Activated naive CD4-positive, alpha-beta T cell treated with anti-CD3 and anti-CD28 coated beads for 36 hours (primary cell): ENCODE measurements at regions not wholly inside any gene's neighbourhood (a gene's known extent, or its start where the extent isn't known, plus 50 kb on each side); places are given as distances from the start of the nearest gene placed in this dataset.

Experiments used
- CTCF ChIA-PET: fragments of 350-600 bp; sonication (Branson Sonifier 250); formaldehyde crosslinking; loops from one replicate; lab custom pipeline; 2021; ENCODE audit warnings: antibody characterized with exemption; lab: Charles Lee
- DNase-seq: peaks from one replicate; pipeline ENCODE4 v3.0.0-alpha.2; 2020
- H3K27ac Mint-ChIP-seq: one replicate; pipeline ENCODE4 v1.8.0; 2021; ENCODE audit warnings: mild to moderate bottlenecking, mixed read lengths
- H3K27me3 Mint-ChIP-seq: one replicate; pipeline ENCODE4 v1.8.0; 2021; ENCODE audit warnings: low read depth, mixed read lengths
- H3K36me3 Mint-ChIP-seq: one replicate; pipeline ENCODE4 v1.8.0; 2021; ENCODE audit warnings: low read depth, mixed read lengths
- H3K4me1 Mint-ChIP-seq: one replicate; pipeline ENCODE4 v1.8.0; 2021; ENCODE audit warnings: low read depth, mixed read lengths
- H3K4me3 Mint-ChIP-seq: one replicate; pipeline ENCODE4 v1.8.0; 2021; ENCODE audit warnings: mild to moderate bottlenecking, moderate library complexity, mixed read lengths
- H3K9me3 Mint-ChIP-seq: one replicate; pipeline ENCODE4 v1.8.0; 2021; ENCODE audit warnings: mixed read lengths
- intact Hi-C: fragments of 100-400 bp; cut with micrococcal nuclease; formaldehyde crosslinking; loops from one replicate; pipeline ENCODE4 v1.15.1; 2023

- H3K9me3 Mint-ChIP-seq, result no peaks in the 10 kb centered on the region
- no peak overlapping the region for H3K4me3 Mint-ChIP-seq
- no peaks in the 10 kb centered on the region for H3K36me3 Mint-ChIP-seq
- DNase-seq, result no peak
- peaks cover 2% of the 10 kb centered on the region for H3K27me3 Mint-ChIP-seq
- intact Hi-C loops, result no loop called here
- CTCF ChIA-PET, result no interaction called here
- H3K27ac Mint-ChIP-seq, result no peak overlapping the region
- H3K4me1 Mint-ChIP-seq, result no peaks in the 10 kb centered on the region
These were observed 414.7 kb downstream of the HS3ST3B1 start for GRCh38 chr17:14715561-14715960.

- Mint-ChIP-seq H3K9me3 (no peaks in the 10 kb centered on the region), H3K4me3 (no peak overlapping the region), H3K36me3 (no peaks in the 10 kb centered on the region), H3K27ac (no peak overlapping the region), H3K4me1 (no peaks in the 10 kb centered on the region), H3K27me3 (peaks cover 2% of the 10 kb centered on the region)
- intact Hi-C loops, result no loop called here
- no peak for DNase-seq
- CTCF ChIA-PET, result no interaction called here
These were observed 411.7 kb downstream of the HS3ST3B1 start for GRCh38 chr17:14712611-14713021.

- Mint-ChIP-seq H3K36me3 (no peaks in the 10 kb centered on the region), H3K27me3 (no peaks in the 10 kb centered on the region), H3K4me1 (no peaks in the 10 kb centered on the region), H3K4me3 (no peak overlapping the region), H3K27ac (no peak overlapping the region), H3K9me3 (no peaks in the 10 kb centered on the region)
- intact Hi-C loops, result no loop called here
- CTCF ChIA-PET, result no interaction called here
- no peak for DNase-seq
These were observed 403.2 kb downstream of the HS3ST3B1 start for GRCh38 chr17:14704121-14704520.

GRCh38 chr17:14701886-14702285, 401.0 kb downstream of the HS3ST3B1 start:
- Mint-ChIP-seq H3K36me3 (no peaks in the 10 kb centered on the region), H3K27ac (no peak overlapping the region), H3K27me3 (no peaks in the 10 kb centered on the region), H3K4me3 (no peak overlapping the region), H3K9me3 (no peaks in the 10 kb centered on the region), H3K4me1 (no peaks in the 10 kb centered on the region)
- intact Hi-C loops, result no loop called here
- DNase-seq, result no peak
- CTCF ChIA-PET, result no interaction called here

- intact Hi-C loops, result no loop called here
- Mint-ChIP-seq H3K27me3 (no peaks in the 10 kb centered on the region), H3K4me3 (no peak overlapping the region), H3K27ac (no peak overlapping the region), H3K36me3 (no peaks in the 10 kb centered on the region), H3K4me1 (no peaks in the 10 kb centered on the region), H3K9me3 (no peaks in the 10 kb centered on the region)
- DNase-seq, result no peak
- CTCF ChIA-PET, result no interaction called here
These were observed 398.8 kb downstream of the HS3ST3B1 start for GRCh38 chr17:14699574-14700185.

GRCh38 chr17:14693382-14693781, 392.5 kb downstream of the HS3ST3B1 start:
- Mint-ChIP-seq H3K36me3 (no peaks in the 10 kb centered on the region), H3K27me3 (no peaks in the 10 kb centered on the region), H3K4me1 (peaks cover 13% of the 10 kb centered on the region), H3K9me3 (peaks cover 17% of the 10 kb centered on the region), H3K4me3 (no peak overlapping the region), H3K27ac (no peak overlapping the region)
- intact Hi-C loops, result no loop called here
- CTCF ChIA-PET, result interaction anchor here (1.0 kb wide), 1 partner anchor 234 kb away, joined by 5 read pairs; no protein-coding TSS in a partner anchor
- no peak for DNase-seq

- CTCF ChIA-PET, result no interaction called here
- no peak overlapping the region for H3K4me3 Mint-ChIP-seq
- no peak overlapping the region for H3K27ac Mint-ChIP-seq
- no peaks in the 10 kb centered on the region for H3K27me3 Mint-ChIP-seq
- no peak for DNase-seq
- intact Hi-C loops, result no loop called here
- peaks cover 13% of the 10 kb centered on the region for H3K4me1 Mint-ChIP-seq
- H3K9me3 Mint-ChIP-seq, result peaks cover 17% of the 10 kb centered on the region
- no peaks in the 10 kb centered on the region for H3K36me3 Mint-ChIP-seq
These were observed 389.8 kb downstream of the HS3ST3B1 start for GRCh38 chr17:14690704-14691103.

- Mint-ChIP-seq H3K27ac (no peak overlapping the region), H3K27me3 (no peaks in the 10 kb centered on the region), H3K36me3 (no peaks in the 10 kb centered on the region), H3K9me3 (peaks cover 15% of the 10 kb centered on the region), H3K4me3 (no peak overlapping the region), H3K4me1 (peaks cover under 1% of the 10 kb centered on the region)
- no peak for DNase-seq
- intact Hi-C loops, result no loop called here
- CTCF ChIA-PET, result no interaction called here
These were observed 387.3 kb downstream of the HS3ST3B1 start for GRCh38 chr17:14688134-14688533.

- H3K27me3 Mint-ChIP-seq, result no peaks in the 10 kb centered on the region
- no peaks in the 10 kb centered on the region for H3K36me3 Mint-ChIP-seq
- no peak overlapping the region for H3K4me3 Mint-ChIP-seq
- no peaks in the 10 kb centered on the region for H3K4me1 Mint-ChIP-seq
- H3K9me3 Mint-ChIP-seq, result peaks cover 3% of the 10 kb centered on the region
- intact Hi-C loops, result no loop called here
- no peak overlapping the region for H3K27ac Mint-ChIP-seq
- no peak for DNase-seq
- CTCF ChIA-PET, result interaction anchor here (0.6 kb wide), 1 partner anchor 372 kb away, joined by 3 read pairs; the partner anchor contains the start of gene HS3ST3B1
These were observed 371.9 kb downstream of the HS3ST3B1 start for GRCh38 chr17:14672830-14673229.

- no peaks in the 10 kb centered on the region for H3K9me3 Mint-ChIP-seq
- H3K4me3 Mint-ChIP-seq, result no peak overlapping the region
- H3K36me3 Mint-ChIP-seq, result no peaks in the 10 kb centered on the region
- intact Hi-C loops, result no loop called here
- no peak for DNase-seq
- H3K27ac Mint-ChIP-seq, result no peak overlapping the region
- no peaks in the 10 kb centered on the region for H3K4me1 Mint-ChIP-seq
- no peaks in the 10 kb centered on the region for H3K27me3 Mint-ChIP-seq
- CTCF ChIA-PET, result interaction anchor here (0.7 kb wide), 1 partner anchor 46 kb away, joined by 6 read pairs; no protein-coding TSS in a partner anchor
These were observed 370.0 kb downstream of the HS3ST3B1 start for GRCh38 chr17:14670861-14671260.

- DNase-seq, result no peak
- Mint-ChIP-seq H3K36me3 (no peaks in the 10 kb centered on the region), H3K9me3 (no peaks in the 10 kb centered on the region), H3K4me3 (no peak overlapping the region), H3K4me1 (no peaks in the 10 kb centered on the region), H3K27ac (no peak overlapping the region), H3K27me3 (no peaks in the 10 kb centered on the region)
- intact Hi-C loops, result no loop called here
- CTCF ChIA-PET, result no interaction called here
These were observed 363.6 kb downstream of the HS3ST3B1 start for GRCh38 chr17:14664511-14664910.

- no peak for DNase-seq
- no peak overlapping the region for H3K27ac Mint-ChIP-seq
- peaks cover 3% of the 10 kb centered on the region for H3K27me3 Mint-ChIP-seq
- no peaks in the 10 kb centered on the region for H3K9me3 Mint-ChIP-seq
- CTCF ChIA-PET, result no interaction called here
- H3K36me3 Mint-ChIP-seq, result no peaks in the 10 kb centered on the region
- intact Hi-C loops, result no loop called here
- H3K4me3 Mint-ChIP-seq, result no peak overlapping the region
- H3K4me1 Mint-ChIP-seq, result no peaks in the 10 kb centered on the region
These were observed 340.2 kb downstream of the HS3ST3B1 start for GRCh38 chr17:14641117-14641516.

GRCh38 chr17:14637260-14637659, 336.4 kb downstream of the HS3ST3B1 start:
- DNase-seq, result no peak
- Mint-ChIP-seq H3K9me3 (no peaks in the 10 kb centered on the region), H3K36me3 (no peaks in the 10 kb centered on the region), H3K27me3 (peaks cover 3% of the 10 kb centered on the region), H3K4me1 (no peaks in the 10 kb centered on the region), H3K27ac (no peak overlapping the region), H3K4me3 (no peak overlapping the region)
- CTCF ChIA-PET, result no interaction called here
- intact Hi-C loops, result no loop called here
